DOHH2 (cell line): ENCODE measurements at regions not wholly inside any gene's neighbourhood (a gene's known extent, or its start where the extent isn't known, plus 50 kb on each side); places are given as distances from the start of the nearest gene placed in this dataset.

Experiments
- H3F3A ChIP-seq: fragments of 200-600 bp; sonication (generic), shearing (Covaris generic); 2 replicates; pipeline ENCODE4 v1.6.0; 2016; ENCODE audit warnings: antibody characterized with exemption, mild to moderate bottlenecking; ENCODE audit not compliant: control insufficient read depth, insufficient read depth
- H3K27ac ChIP-seq: fragments of 200-600 bp; sonication (generic); 2 replicates; pipeline ENCODE4 v1.5.1; 2014; ENCODE audit warnings: low read depth, mild to moderate bottlenecking, low read length, moderate library complexity
- H3K27me3 ChIP-seq: fragments of 200-600 bp; sonication (generic); 2 replicates; pipeline ENCODE4 v1.6.1; 2014; ENCODE audit warnings: mild to moderate bottlenecking, low read length, mixed read lengths; ENCODE audit not compliant: control insufficient read depth
- H3K36me3 ChIP-seq: fragments of 200-600 bp; sonication (generic); 2 replicates; pipeline ENCODE4 v1.6.1; 2014; ENCODE audit warnings: mild to moderate bottlenecking, low read length, moderate library complexity, mixed read lengths; ENCODE audit not compliant: control insufficient read depth
- H3K4me1 ChIP-seq: fragments of 200-600 bp; sonication (generic); 2 replicates; pipeline ENCODE4 v1.6.1; 2014; ENCODE audit warnings: mild to moderate bottlenecking, low read length, mixed read lengths; ENCODE audit not compliant: control insufficient read depth
- H3K4me2 ChIP-seq: fragments of 200-600 bp; sonication (generic); 2 replicates; pipeline ENCODE4 v1.6.0; 2014; ENCODE audit warnings: mild to moderate bottlenecking, low read length, moderate library complexity
- H3K4me3 ChIP-seq: fragments of 200-600 bp; sonication (generic); 2 replicates; pipeline ENCODE4 v1.5.1; 2014; ENCODE audit warnings: mild to moderate bottlenecking, low read length, mixed read lengths
- H3K79me2 ChIP-seq: fragments of 200-600 bp; sonication (generic); 2 replicates; pipeline ENCODE4 v1.6.1; 2014; ENCODE audit warnings: mild to moderate bottlenecking, low read length, mixed read lengths; ENCODE audit not compliant: control insufficient read depth
- H3K9me2 ChIP-seq: fragments of 200-600 bp; sonication (generic); replicated peaks from 2 replicates; pipeline ENCODE4 v1.6.1; 2014; ENCODE audit warnings: mild to moderate bottlenecking, low read length, mixed read lengths; ENCODE audit not compliant: control insufficient read depth
- H3K9me3 ChIP-seq: fragments of 200-600 bp; sonication (generic); 2 replicates; pipeline ENCODE4 v1.6.1; 2014; ENCODE audit warnings: antibody characterized with exemption, low read length, mixed read lengths; ENCODE audit not compliant: control insufficient read depth, insufficient read depth
- H4K20me1 ChIP-seq: fragments of 200-600 bp; sonication (generic); 2 replicates; pipeline ENCODE4 v1.6.0; 2014; ENCODE audit warnings: low read depth, mild to moderate bottlenecking, antibody characterized with exemption, low read length, moderate library complexity; ENCODE audit not compliant: control insufficient read depth, insufficient read depth
- EZH2phosphoT487 ChIP-seq: fragments of 200-600 bp; sonication (generic); IDR thresholded peaks from 2 replicates; pipeline ENCODE4 v1.6.1; 2017; ENCODE audit warnings: borderline replicate concordance, mild to moderate bottlenecking, antibody characterized with exemption, low read length, moderate library complexity, mixed read lengths
- TF ChIP-seq, protein P1 (sequence below): fragments of 200-600 bp; sonication (generic); IDR thresholded peaks from one replicate; pipeline ENCODE4 v1.5.1; 2014; ENCODE audit warnings: antibody characterized with exemption, mild to moderate bottlenecking, low read depth, low read length; ENCODE audit not compliant: poor library complexity, severe bottlenecking

DNA sequence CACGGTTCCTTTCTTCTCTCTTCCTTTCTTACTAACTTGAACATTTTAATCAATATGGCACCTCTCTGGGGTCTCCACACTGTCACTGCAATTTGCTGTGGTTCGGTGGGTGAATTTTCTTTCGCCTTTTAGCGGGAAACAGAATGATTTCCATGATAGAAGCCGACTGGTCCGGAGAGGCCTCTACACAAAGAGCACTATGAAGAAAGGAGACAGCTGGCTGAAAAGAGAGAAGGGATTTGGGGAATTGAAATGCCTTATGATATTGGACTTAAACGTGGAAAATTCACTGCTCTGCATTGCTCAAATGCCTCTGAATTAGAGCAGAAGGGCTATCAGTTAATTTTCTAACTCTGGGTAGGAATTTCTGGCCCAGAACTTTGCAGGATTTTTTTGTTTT lies 55.9 kb downstream of the KCNA5 start:
- no peak for TF ChIP-seq EZH2phosphoT487
- TF ChIP-seq, protein P1, sequence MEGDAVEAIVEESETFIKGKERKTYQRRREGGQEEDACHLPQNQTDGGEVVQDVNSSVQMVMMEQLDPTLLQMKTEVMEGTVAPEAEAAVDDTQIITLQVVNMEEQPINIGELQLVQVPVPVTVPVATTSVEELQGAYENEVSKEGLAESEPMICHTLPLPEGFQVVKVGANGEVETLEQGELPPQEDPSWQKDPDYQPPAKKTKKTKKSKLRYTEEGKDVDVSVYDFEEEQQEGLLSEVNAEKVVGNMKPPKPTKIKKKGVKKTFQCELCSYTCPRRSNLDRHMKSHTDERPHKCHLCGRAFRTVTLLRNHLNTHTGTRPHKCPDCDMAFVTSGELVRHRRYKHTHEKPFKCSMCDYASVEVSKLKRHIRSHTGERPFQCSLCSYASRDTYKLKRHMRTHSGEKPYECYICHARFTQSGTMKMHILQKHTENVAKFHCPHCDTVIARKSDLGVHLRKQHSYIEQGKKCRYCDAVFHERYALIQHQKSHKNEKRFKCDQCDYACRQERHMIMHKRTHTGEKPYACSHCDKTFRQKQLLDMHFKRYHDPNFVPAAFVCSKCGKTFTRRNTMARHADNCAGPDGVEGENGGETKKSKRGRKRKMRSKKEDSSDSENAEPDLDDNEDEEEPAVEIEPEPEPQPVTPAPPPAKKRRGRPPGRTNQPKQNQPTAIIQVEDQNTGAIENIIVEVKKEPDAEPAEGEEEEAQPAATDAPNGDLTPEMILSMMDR: no peak
- Histone ChIP-seq H3K36me3 (no peaks in the 10 kb centered on the region), H3K27me3 (peaks cover 5% of the 10 kb centered on the region; the same call in 1 of the 2 replicates), H4K20me1 (no peaks in the 10 kb centered on the region), H3F3A (no peaks in the 10 kb centered on the region), H3K79me2 (no peaks in the 10 kb centered on the region), H3K9me3 (no peaks in the 10 kb centered on the region), H3K4me1 (no peaks in the 10 kb centered on the region), H3K27ac (no peak overlapping the region), H3K4me2 (no peak overlapping the region), H3K9me2 (no peaks in the 10 kb centered on the region), H3K4me3 (no peak overlapping the region)

DNA sequence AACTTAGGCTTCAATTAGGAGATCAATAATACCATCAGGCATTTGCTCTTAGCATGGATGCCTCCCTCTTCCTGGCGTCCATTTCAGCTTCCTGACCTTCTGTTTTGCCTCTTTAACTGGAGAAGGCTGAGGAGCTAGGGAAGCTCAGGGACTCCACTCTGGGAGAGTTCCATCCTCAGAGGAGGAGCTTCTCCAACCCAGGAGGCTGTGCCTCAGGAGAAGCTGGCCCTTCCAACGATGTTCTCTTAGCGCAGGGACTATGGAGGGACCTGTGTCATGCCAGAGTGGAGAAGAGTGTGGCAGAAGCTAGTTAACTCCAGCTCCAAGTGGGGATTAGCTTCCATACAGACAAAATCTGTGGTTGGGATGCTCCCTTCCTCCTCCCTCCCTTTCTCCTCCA lies 58.0 kb downstream of the KCNA5 start:
- H3K36me3 ChIP-seq: no peaks in the 10 kb centered on the region
- peaks cover 5% of the 10 kb centered on the region; the same call in 1 of the 2 replicates for H3K27me3 ChIP-seq
- H3K79me2 ChIP-seq: no peaks in the 10 kb centered on the region
- H3K27ac ChIP-seq: no peak overlapping the region
- TF ChIP-seq, protein P1: no peak
- TF ChIP-seq EZH2phosphoT487: no peak
- H4K20me1 ChIP-seq: no peaks in the 10 kb centered on the region
- no peaks in the 10 kb centered on the region for H3K9me3 ChIP-seq
- no peaks in the 10 kb centered on the region for H3K4me1 ChIP-seq
- no peak overlapping the region for H3K4me3 ChIP-seq
- no peaks in the 10 kb centered on the region for H3K9me2 ChIP-seq
- H3F3A ChIP-seq: no peaks in the 10 kb centered on the region
- no peak overlapping the region for H3K4me2 ChIP-seq

DNA sequence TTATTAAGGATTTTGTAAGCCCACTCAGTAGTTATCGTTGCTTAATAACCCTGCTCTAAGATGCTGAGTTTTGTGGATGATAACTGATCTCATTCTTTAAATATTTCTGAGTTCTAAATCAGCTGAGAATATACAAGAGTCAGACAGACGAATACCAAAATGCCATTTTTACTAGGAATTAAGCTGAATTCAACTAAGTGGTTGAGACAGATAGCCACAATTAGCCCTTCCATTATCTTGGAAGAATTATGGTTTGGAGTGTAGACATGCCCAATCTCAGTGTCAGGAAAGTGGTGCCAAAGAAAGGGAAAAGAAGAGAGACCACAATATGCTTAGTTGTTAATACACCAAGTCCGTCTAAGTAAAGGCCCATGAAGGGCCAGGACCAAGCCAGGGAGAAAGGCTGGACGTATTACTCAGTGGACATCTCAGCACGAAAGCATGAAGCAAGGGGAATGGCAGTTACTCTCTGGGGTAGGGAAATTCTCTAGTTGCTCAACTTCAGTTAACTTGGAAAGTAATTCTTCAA lies 58.6 kb downstream of the KCNA5 start:
- no peaks in the 10 kb centered on the region for H4K20me1 ChIP-seq
- H3K79me2 ChIP-seq: no peaks in the 10 kb centered on the region
- no peaks in the 10 kb centered on the region for H3F3A ChIP-seq
- H3K9me2 ChIP-seq: no peaks in the 10 kb centered on the region
- peaks cover 5% of the 10 kb centered on the region; the same call in 1 of the 2 replicates for H3K27me3 ChIP-seq
- TF ChIP-seq EZH2phosphoT487: no peak
- TF ChIP-seq, protein P1: no peak
- H3K27ac ChIP-seq: no peak overlapping the region
- H3K9me3 ChIP-seq: no peaks in the 10 kb centered on the region
- no peaks in the 10 kb centered on the region for H3K4me1 ChIP-seq
- H3K36me3 ChIP-seq: no peaks in the 10 kb centered on the region
- H3K4me2 ChIP-seq: no peak overlapping the region
- H3K4me3 ChIP-seq: no peak overlapping the region
